GM12874 (cell line): ENCODE measurements at regions not wholly inside any gene's neighbourhood (a gene's known extent, or its start where the extent isn't known, plus 50 kb on each side); places are given as distances from the start of the nearest gene placed in this dataset.

Experiments
- TF ChIP-seq, protein P1 (sequence below): IDR thresholded peaks from 2 replicates; pipeline ENCODE4 v1.5.1; 2011; ENCODE audit warnings: low read depth, mild to moderate bottlenecking, control low read depth, low read length, moderate library complexity; ENCODE audit not compliant: insufficient read depth

GRCh38 chr14:87688524-87688923 lies 304.5 kb downstream of the GALC start:
- TF ChIP-seq, protein P1, sequence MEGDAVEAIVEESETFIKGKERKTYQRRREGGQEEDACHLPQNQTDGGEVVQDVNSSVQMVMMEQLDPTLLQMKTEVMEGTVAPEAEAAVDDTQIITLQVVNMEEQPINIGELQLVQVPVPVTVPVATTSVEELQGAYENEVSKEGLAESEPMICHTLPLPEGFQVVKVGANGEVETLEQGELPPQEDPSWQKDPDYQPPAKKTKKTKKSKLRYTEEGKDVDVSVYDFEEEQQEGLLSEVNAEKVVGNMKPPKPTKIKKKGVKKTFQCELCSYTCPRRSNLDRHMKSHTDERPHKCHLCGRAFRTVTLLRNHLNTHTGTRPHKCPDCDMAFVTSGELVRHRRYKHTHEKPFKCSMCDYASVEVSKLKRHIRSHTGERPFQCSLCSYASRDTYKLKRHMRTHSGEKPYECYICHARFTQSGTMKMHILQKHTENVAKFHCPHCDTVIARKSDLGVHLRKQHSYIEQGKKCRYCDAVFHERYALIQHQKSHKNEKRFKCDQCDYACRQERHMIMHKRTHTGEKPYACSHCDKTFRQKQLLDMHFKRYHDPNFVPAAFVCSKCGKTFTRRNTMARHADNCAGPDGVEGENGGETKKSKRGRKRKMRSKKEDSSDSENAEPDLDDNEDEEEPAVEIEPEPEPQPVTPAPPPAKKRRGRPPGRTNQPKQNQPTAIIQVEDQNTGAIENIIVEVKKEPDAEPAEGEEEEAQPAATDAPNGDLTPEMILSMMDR, result no peak

DNA sequence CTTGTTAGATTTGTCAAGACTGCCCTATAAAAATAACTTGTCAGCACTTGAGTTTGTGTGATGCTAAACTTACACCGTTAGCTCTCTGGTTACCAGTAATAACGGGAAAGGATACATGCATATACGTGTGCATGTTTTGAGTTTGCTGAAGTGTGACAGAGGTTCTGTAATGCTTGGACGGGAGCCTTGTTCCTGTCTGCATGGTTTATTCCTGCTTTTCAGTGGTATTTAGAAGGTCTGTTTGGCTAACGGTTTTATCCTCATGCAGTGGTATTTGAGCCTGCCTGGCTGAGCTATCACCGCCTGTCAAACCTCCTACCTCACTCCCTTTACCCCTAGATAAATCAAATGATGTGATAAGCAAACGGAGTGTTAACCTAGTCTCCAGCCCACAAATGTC lies 305.6 kb downstream of the GALC start:
- TF ChIP-seq, protein P1, result no peak

DNA sequence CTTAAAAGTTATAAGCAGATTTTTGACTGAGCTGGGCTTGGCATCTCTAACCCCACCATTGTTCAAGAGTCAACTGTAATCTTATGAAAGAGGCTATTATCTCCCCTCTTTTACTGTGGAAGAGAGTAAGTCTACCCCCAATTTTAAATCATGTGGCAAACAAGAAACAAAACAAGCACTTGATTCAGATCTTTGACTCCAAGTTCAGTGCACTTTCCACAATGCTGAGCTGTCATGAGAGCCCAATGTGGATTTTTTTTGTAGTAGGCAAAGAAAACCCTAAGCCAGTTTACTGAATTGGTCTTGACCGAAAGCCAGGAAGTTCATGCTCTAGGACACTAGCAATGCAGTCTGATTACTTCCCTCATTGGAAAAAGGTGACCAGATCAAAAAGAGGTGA lies 306.2 kb downstream of the GALC start:
- TF ChIP-seq, protein P1, result no peak

DNA sequence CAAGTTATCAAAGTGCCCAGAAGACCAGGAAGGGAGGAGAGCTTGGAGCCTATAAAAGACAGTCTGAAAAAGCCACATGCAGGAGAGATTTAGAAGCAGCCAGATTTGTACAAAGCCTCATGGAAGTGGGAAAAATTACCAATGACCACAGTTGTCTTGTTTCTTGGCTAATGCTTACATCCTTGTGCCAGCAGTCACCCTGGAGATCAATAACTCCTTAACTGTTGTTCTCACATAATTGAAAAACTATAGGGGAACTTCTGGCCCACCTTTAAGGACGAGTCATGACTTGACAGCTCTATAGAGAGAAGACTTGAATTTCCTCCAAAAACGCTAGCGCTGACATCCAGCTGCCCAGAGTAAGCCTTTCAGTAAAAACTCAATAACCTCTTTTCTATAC lies 313.1 kb downstream of the GALC start:
- TF ChIP-seq, protein P1, result no peak

DNA sequence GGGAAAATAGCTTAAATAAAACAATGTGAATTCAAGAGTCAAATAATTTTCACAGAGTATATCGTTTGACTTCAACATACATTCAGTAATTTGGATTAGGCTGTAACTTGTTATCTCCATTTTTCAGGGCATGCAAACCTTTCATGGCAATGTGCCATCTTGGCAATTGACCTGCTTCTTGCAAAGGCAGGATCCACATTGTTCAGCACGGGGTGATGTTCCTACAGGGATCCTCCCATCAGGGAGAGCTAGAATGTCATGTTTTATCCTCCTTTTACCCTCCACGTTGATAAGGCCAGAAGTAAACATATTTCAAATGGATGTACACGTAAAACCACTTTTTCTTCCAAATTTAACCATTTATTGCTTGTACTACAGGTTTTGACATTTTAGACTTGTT lies 314.4 kb downstream of the GALC start:
- TF ChIP-seq, protein P1, result no peak

GRCh38 chr14:87676814-87677437 lies 316.1 kb downstream of the GALC start:
- TF ChIP-seq, protein P1, result no peak

DNA sequence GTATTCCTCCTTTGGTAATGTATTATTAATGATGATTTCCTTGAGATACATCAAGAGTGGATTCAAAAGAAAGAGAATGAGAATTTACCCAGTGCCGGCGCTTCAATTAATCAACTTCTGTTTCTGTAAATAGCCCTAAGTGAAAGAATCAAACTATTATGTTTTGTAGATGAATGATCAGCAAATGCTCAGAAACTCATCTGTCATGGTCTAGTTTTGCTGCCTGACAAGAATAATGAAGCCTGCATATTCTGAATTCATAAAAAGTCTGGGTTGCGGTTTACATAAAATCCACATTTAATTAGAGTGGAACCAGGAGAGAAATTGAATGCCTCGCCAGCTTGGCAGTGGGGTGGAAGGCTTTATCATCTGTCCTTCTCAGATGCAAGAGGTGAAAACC lies 325.3 kb downstream of the GALC start:
- TF ChIP-seq, protein P1, result no peak

- TF ChIP-seq, protein P1, result no peak
Observed at GRCh38 chr14:87656315-87656714, 336.7 kb downstream of the GALC start.
